ENCODE measurements at regions not wholly inside any gene's neighbourhood (a gene's known extent, or its start where the extent isn't known, plus 50 kb on each side); places are given as distances from the start of the nearest gene placed in this dataset.

GRCh38 chr9:135358552-135358940 lies 121.0 kb upstream of the PPP1R26 start:
- H4K8ac ChIP-seq (ENCODE audit: low read depth in 2 of 2, low read length in 2 of 2), result no peak overlapping the region
- H3K56ac ChIP-seq (ENCODE audit: extremely low read depth, insufficient read depth, low read length), result no peak overlapping the region
- no peaks in the 10 kb centered on the region for H4K20me1 ChIP-seq (ENCODE audit: insufficient read depth, low read length)
- BruUV-seq (replicated peaks), result no TSS peak
- H3K18ac ChIP-seq (ENCODE audit: low read depth, low read length), result no peak overlapping the region
- H2BK5ac ChIP-seq (ENCODE audit: low read depth, low read length, poor library complexity, severe bottlenecking), result no peak overlapping the region
- TF ChIP-seq, protein P1, sequence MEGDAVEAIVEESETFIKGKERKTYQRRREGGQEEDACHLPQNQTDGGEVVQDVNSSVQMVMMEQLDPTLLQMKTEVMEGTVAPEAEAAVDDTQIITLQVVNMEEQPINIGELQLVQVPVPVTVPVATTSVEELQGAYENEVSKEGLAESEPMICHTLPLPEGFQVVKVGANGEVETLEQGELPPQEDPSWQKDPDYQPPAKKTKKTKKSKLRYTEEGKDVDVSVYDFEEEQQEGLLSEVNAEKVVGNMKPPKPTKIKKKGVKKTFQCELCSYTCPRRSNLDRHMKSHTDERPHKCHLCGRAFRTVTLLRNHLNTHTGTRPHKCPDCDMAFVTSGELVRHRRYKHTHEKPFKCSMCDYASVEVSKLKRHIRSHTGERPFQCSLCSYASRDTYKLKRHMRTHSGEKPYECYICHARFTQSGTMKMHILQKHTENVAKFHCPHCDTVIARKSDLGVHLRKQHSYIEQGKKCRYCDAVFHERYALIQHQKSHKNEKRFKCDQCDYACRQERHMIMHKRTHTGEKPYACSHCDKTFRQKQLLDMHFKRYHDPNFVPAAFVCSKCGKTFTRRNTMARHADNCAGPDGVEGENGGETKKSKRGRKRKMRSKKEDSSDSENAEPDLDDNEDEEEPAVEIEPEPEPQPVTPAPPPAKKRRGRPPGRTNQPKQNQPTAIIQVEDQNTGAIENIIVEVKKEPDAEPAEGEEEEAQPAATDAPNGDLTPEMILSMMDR (conservative IDR thresholded peaks at IDR 0.05; ENCODE audit: low read depth, low read length), result no peak
- TF ChIP-seq, protein P2, sequence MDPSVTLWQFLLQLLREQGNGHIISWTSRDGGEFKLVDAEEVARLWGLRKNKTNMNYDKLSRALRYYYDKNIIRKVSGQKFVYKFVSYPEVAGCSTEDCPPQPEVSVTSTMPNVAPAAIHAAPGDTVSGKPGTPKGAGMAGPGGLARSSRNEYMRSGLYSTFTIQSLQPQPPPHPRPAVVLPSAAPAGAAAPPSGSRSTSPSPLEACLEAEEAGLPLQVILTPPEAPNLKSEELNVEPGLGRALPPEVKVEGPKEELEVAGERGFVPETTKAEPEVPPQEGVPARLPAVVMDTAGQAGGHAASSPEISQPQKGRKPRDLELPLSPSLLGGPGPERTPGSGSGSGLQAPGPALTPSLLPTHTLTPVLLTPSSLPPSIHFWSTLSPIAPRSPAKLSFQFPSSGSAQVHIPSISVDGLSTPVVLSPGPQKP (IDR thresholded peaks at IDR 0.05; ENCODE audit: borderline replicate concordance, low read depth, low read length), result no peak
- no peak for TF ChIP-seq FOS (IDR thresholded peaks at IDR 0.05; ENCODE audit: low read depth, low read length)
- TF ChIP-seq BHLHE40 (IDR thresholded peaks at IDR 0.05; ENCODE audit: low read depth, low read length), result no peak
- H3K4me1 ChIP-seq (ENCODE audit: control insufficient read depth, insufficient read depth, low read length), result no peaks in the 10 kb centered on the region
- no peaks in the 10 kb centered on the region for H3K27me3 ChIP-seq (ENCODE audit: control insufficient read depth, insufficient read depth, low read length)
- no peaks in the 10 kb centered on the region for H3K9me1 ChIP-seq (ENCODE audit: insufficient read depth, low read length)
- in situ Hi-C loops (cut with MboI; ENCODE audit: low sequenced_read_pairs), result no loop called here
- no peak overlapping the region for H2AK9ac ChIP-seq (replicated peaks; ENCODE audit: low read depth, low read length, poor library complexity)
- WGBS, 2 experiments (ENCODE audit: extremely low coverage in 2 of 2, insufficient read length in 1 of 2), result 40% methylated on average over 1 of the region's 13 CpGs; no CpG with 5 or more reads in 1 of the 2 experiments
- no peak overlapping the region for H2BK15ac ChIP-seq (ENCODE audit: low read depth, low read length)
- DNase-seq (no peak), ATAC-seq (ENCODE audit: low read depth) (no peak)
- no peak overlapping the region for H3K4me2 ChIP-seq (ENCODE audit: low read depth, low read length)
- no peak overlapping the region for H3K4ac ChIP-seq (ENCODE audit: low read depth, low read length)
- H3K9ac ChIP-seq (ENCODE audit: low read depth, low read length), result no peak overlapping the region
- intact Hi-C loops (cut with micrococcal nuclease), result no loop called here
- dilution Hi-C loops (cut with HindIII; ENCODE audit: low sequenced_read_pairs, unreplicated experiment), result no loop called here
- no peak overlapping the region for H2AFZ ChIP-seq (replicated peaks; ENCODE audit: low read length, poor library complexity)
- no peak overlapping the region for H3K14ac ChIP-seq (replicated peaks; ENCODE audit: low read depth, low read length)
- no peaks in the 10 kb centered on the region for H3K36me3 ChIP-seq (ENCODE audit: control insufficient read depth, insufficient read depth, low read length)
- H3K4me3 ChIP-seq (ENCODE audit: insufficient read depth, low read depth, low read length), result no peak overlapping the region
- no peak overlapping the region for H2BK20ac ChIP-seq (ENCODE audit: low read depth, low read length)
- CTCF ChIA-PET, result interaction anchor here (0.6 kb wide), 1 partner anchor 10 kb away, joined by 3 read pairs; no protein-coding TSS in a partner anchor
- H4K5ac ChIP-seq (ENCODE audit: low read depth, low read length), result no peak overlapping the region
- no peak overlapping the region for H2AK5ac ChIP-seq (ENCODE audit: low read depth, low read length)
- POLR2A ChIA-PET (ENCODE audit: unreplicated experiment), result no interaction called here
- H3K79me1 ChIP-seq (ENCODE audit: low read depth in 1 of 2, low read length in 2 of 2), result no peaks in the 10 kb centered on the region
- H4K91ac ChIP-seq (ENCODE audit: insufficient read depth, low read depth, low read length), result no peak overlapping the region
- H3K23ac ChIP-seq (ENCODE audit: low read depth, low read length), result no peak overlapping the region
- H3K27ac ChIP-seq (ENCODE audit: insufficient read depth, low read length), result no peak overlapping the region
- H3K9me3 ChIP-seq (ENCODE audit: control insufficient read depth, insufficient read depth, low read length), result peaks cover 10% of the 10 kb centered on the region; the same call in 1 of the 2 replicates
- no peak overlapping the region for H2BK120ac ChIP-seq (ENCODE audit: low read depth, low read length)

Data from IMR-90 (cell line).